ENCODE measurements at regions not wholly inside any gene's neighbourhood (a gene's known extent, or its start where the extent isn't known, plus 50 kb on each side); places are given as distances from the start of the nearest gene placed in this dataset.

DNA sequence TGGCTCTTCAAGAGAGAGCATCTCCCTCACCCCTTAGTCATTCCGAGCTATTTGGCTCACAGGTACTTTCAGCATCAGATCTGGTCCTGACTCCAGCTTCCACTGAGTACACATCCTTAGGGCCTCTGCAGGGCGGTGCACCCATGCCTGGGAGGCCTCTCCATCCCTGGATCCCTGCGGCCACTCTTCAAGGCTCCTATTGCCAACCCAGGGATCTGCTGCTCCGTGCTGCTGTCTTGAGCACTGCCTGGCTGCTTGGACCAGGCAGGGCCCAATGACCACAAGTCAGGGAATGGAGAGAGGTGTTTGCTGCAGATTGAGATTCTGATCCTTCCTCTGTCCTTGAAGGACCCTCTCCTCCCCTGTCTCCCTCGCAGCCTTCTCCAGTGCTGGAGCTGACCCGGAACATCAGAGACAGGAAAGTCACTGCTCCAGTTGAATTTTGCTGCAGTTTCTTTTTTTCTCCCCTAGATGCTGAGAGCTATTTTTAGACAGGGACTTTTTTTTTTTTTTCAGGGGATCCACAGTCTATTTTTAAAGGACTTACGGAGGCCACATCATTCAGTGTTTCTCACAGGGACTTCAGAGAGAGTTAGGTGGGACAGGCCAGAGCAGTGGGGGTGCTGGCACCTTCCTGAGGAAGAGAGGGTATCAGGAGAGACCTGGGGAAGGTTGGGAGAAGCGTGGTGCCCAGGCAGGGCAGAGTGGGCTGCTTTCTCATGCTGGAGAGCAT lies 50.1 kb upstream of the KCNA1 start:
- DNase-seq, result no peak

All from NCI-H2227 treated with DMSO at 0.1 percent for 48 hours (cell line).